ENCODE measurements at regions not wholly inside any gene's neighbourhood (a gene's known extent, or its start where the extent isn't known, plus 50 kb on each side); places are given as distances from the start of the nearest gene placed in this dataset.
A peak's percentile ranks its signal among the peaks of the same experiment; 100 is the strongest.

DNA sequence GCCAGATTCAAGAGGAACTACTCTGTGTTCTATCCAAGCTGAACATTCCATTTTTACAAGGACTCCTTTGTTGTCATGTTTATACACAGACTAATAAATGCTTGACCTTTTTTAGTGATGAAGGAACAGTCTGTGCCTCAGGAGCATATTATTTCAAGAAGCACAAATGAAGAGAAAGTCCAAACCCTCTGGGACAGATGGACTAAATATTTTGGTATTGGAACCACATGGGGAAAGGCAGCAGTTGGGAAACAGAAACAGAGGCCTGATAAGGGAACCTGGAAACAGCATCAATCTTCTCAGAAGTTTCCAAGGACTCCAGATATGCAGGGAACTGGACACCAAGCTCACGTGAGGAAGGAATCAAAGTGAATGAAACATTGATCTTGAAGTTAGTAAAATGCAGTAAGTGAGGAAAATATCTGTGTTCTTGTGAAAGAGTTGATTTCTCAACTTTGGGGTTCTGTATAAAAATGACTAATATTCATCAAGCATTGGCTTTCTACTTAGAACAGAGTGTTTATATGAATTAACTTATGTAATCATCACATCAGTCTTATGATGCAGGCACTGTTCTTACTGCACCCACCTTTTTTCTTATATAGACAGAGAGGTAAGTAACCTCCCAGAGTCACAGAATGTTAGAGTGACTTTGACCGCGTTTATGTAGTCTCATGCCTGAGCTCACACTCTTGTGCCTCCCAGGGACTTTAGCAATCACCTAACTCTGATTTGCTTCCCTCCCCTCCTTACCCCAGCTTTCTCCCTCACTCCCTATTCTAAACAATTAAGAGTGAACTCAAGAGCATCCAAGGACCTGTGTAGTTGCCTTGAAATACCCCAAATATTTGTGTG, 148.9 kb upstream of the JADE1 start:
- H3K27ac ChIP-seq, result peak overlapping the region; percentile 91
- TF ChIP-seq, protein P1, sequence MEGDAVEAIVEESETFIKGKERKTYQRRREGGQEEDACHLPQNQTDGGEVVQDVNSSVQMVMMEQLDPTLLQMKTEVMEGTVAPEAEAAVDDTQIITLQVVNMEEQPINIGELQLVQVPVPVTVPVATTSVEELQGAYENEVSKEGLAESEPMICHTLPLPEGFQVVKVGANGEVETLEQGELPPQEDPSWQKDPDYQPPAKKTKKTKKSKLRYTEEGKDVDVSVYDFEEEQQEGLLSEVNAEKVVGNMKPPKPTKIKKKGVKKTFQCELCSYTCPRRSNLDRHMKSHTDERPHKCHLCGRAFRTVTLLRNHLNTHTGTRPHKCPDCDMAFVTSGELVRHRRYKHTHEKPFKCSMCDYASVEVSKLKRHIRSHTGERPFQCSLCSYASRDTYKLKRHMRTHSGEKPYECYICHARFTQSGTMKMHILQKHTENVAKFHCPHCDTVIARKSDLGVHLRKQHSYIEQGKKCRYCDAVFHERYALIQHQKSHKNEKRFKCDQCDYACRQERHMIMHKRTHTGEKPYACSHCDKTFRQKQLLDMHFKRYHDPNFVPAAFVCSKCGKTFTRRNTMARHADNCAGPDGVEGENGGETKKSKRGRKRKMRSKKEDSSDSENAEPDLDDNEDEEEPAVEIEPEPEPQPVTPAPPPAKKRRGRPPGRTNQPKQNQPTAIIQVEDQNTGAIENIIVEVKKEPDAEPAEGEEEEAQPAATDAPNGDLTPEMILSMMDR (conservative IDR thresholded peaks at IDR 0.05), result no peak

DNA sequence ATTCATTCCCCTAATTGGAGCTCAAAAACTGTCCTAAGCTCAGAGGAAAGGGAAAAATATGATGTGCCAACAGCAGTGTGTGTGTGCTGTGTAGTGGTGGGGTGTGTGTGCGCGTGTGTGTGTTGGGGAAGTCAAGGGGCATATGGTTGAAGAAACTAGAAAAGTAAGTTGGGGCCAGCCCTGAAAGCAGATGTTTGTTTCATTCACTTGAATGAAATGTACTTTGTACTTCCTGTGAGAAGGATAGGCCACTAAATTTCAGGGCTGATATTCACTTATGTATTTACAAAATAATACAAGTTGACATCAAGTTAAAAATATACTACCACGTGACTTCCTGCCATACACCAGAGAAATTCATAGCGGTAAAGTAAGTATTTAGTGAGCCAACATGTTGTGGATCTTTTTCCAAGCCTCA, 151.3 kb upstream of the JADE1 start:
- peak overlapping the region; percentile 91 for H3K27ac ChIP-seq
- TF ChIP-seq, protein P1 (conservative IDR thresholded peaks at IDR 0.05), result no peak

DNA sequence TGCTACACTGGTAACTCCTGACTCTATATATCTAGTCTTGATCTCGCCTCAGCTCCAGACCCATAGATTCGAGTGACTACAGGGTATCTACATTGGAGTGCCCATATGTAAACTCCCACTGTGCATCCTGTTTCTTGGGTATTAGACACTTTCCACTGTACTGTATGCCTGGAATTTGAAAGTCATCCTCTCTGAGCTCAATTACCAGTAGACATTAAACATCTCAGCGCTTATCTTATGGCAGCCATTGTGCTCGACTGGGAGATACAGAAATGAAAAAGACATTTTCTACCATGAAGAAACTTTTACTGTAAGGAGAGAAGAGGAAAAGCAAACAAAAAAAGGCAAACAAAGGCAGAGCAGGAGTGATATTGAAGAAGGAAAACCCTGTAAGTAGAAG, 151.9 kb upstream of the JADE1 start:
- H3K27ac ChIP-seq, result peak overlapping the region; percentile 91; the same call in 1 of the 2 replicates
- TF ChIP-seq, protein P1 (conservative IDR thresholded peaks at IDR 0.05), result no peak

DNA sequence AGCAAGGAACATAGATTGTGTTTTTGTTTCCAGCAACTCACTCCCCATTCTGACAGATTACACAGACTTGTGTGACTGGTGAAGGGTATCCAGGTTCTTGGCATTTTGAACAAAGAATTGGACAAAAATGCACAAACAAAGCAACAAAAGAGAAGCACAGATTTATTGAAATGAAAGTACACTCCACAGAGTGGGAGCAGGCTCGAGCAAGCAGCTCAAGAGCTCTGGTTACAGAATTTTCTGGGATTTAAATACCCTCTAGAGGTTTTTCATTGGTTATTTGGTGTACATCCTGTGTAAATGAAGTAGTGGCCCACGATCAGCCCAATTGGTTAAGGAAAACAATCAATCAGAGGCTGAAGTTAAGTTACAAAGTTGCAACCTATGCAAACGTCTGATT, 155.0 kb upstream of the JADE1 start:
- TF ChIP-seq, protein P1 (conservative IDR thresholded peaks at IDR 0.05), result no peak
- H3K27ac ChIP-seq, result peak overlapping the region; percentile 24; the same call in 1 of the 2 replicates

DNA sequence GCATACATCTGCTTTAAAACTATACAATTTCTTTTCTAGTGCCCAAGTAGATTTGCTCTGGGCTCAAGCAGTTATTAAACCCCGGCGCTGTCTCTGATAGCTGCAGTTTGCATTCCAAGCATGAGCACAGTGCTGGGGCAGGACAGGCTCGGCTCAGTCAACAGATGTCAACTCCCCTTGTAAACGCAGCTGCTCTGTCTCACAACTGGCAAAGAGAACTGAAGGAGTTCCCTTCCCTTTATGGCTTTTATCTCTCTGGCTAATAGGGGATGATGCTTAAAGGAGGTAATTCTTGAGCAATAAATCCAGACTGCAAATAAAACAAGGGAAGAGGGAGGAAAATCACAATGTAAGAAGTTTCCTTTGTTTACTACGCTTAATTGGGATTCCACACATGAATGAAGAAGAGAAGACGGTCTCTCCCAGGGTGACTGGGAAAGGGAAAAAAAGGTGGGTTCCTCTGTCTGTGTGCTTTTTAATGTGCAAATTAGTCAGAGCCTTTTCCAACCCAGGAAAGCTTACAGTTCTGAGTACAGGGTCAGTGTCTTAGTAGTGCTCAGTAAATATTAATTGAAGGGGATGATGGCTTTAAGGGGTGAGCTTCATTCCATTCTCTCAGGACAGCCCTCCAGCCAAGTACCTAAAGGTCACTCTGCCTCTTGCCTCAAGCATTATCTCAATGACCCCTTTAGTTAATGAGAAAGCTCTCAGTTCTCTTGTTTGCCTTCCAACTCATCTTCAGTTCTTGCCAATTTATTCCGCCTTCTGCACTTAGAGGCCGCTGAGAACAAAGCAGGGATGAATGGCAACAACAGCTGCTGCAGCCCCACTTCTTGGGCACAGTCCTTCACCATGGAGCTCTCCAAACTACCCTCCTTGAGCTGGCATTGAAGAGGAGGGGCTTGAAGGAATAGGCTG, 155.7 kb upstream of the JADE1 start:
- TF ChIP-seq, protein P1 (conservative IDR thresholded peaks at IDR 0.05), result no peak
- peak overlapping the region; percentile 24; the same call in 1 of the 2 replicates for H3K27ac ChIP-seq

DNA sequence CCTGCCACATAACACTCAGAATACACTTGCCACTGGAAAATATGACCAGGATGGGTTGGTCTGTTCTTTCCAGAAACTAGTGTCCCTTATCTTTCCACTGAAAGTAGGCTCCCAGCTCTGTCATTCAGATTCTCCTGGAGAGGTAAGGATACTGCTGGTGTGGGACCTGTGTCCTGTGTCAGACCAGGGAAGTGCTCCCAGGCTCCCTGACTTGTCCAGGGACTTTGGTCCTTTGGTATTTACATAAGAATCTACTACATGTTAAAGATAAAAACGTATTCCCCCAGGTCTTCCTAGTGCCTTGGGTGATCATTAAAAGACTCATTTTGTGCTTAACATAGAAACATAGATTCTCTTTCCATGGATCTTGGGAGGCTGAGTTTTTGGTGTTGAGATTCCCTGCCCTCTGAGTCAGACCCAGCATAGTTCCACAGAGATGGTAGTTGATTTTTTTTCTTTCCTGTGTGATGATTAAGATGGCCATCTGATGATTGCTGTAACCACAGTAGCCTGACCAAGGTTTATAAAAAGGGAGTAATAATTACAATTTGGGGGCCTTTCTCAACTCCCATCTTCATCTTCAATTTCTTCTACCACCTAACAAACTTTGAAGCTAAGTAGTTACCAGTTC, 159.8 kb upstream of the JADE1 start:
- no peak overlapping the region for H3K27ac ChIP-seq
- TF ChIP-seq, protein P1 (conservative IDR thresholded peaks at IDR 0.05), result no peak

DNA sequence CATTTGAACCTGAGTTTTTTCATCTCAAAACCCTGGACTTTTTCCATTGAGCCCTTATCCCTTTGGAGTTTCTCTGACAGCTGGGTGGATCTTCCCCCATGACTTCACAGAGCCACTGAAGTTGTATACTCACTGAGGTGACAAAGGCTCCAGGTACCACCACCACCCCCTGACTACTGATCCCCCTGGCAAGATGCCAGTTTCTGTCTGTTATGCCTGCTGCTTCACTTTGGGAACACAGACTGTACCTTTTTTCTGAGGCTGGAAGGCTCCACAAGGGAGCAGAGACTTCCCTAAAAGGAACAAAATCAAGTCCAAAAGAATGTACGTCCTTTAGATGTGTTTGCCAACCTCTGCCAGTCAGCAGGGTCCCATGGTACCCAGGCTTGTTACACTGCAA, 160.3 kb upstream of the JADE1 start:
- TF ChIP-seq, protein P1 (conservative IDR thresholded peaks at IDR 0.05), result no peak
- H3K27ac ChIP-seq, result no peak overlapping the region

All from VCaP (cell line).